ENCODE measurements at regions not wholly inside any gene's neighbourhood (a gene's known extent, or its start where the extent isn't known, plus 50 kb on each side); places are given as distances from the start of the nearest gene placed in this dataset.

DNA sequence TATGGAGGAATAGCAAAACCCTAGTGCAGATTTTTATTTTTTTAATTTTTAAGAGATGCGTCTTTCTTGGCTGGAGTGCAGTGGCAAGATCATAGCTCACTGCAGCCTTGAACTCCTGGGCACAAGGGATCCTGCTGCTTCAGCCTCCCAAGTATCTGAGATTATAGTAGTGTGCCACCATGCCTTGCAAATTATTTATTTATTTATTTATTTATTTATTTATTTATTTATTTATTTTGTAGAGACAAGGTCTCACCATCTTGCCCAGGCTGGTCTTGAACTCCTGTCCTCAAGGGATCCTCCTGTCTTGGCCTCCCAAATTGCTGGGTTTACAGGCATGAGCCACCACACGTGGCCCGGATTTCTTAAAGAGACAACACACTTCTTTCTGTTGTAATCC lies 1158.8 kb downstream of the AACS start:
- TF ChIP-seq EZH2 (IDR thresholded peaks at IDR 0.05; ENCODE audit: insufficient read depth, poor library complexity, severe bottlenecking) (no peak), EZH2phosphoT487 (IDR thresholded peaks at IDR 0.05; ENCODE audit: insufficient read depth, low read depth) (no peak)

All from GM23248 (cell line).